Neural cell (in vitro differentiated cells): ENCODE measurements at regions not wholly inside any gene's neighbourhood (a gene's known extent, or its start where the extent isn't known, plus 50 kb on each side); places are given as distances from the start of the nearest gene placed in this dataset.

Source experiments
- H2AFZ ChIP-seq: fragments of 200-600, 300-800 bp; sonication (generic), shearing (Covaris generic); 2 replicates; pipeline ENCODE4 v1.6.0; 2014; ENCODE audit warnings: low read depth, mild to moderate bottlenecking, antibody characterized with exemption, low read length, moderate library complexity
- H3F3A ChIP-seq: fragments of 200-600 bp; shearing (Covaris generic); 2 replicates; pipeline ENCODE4 v1.6.1; 2016; ENCODE audit warnings: mild to moderate bottlenecking, moderate library complexity, mixed read lengths, antibody characterized with exemption, low read length; ENCODE audit not compliant: insufficient read depth, poor library complexity, severe bottlenecking
- H3K27ac ChIP-seq: fragments of 200-600, 300-800 bp; sonication (generic), shearing (Covaris generic); 2 replicates; pipeline ENCODE4 v1.5.1; 2014; ENCODE audit warnings: mild to moderate bottlenecking, low read length, moderate library complexity
- H3K27me3 ChIP-seq: fragments of 300-800, 200-600 bp; sonication (generic), shearing (Covaris generic); 2 replicates; pipeline ENCODE4 v1.6.0; 2014; ENCODE audit warnings: mild to moderate bottlenecking, low read depth, low read length, moderate library complexity; ENCODE audit not compliant: insufficient read depth
- H3K36me3 ChIP-seq: fragments of 300-800, 200-600 bp; sonication (generic), shearing (Covaris generic); 2 replicates; pipeline ENCODE4 v1.5.1; 2014; ENCODE audit warnings: mild to moderate bottlenecking, antibody characterized with exemption, low read length, moderate library complexity; ENCODE audit not compliant: insufficient read depth
- H3K4me2 ChIP-seq: fragments of 300-800, 200-600 bp; sonication (generic), shearing (Covaris generic); 2 replicates; pipeline ENCODE4 v1.6.0; 2014; ENCODE audit warnings: mild to moderate bottlenecking, low read length
- H3K4me3 ChIP-seq: fragments of 300-800, 200-600 bp; sonication (generic), shearing (Covaris generic); 2 replicates; pipeline ENCODE4 v1.5.1; 2014; ENCODE audit warnings: mild to moderate bottlenecking, low read length, moderate library complexity
- H3K79me2 ChIP-seq: fragments of 200-600 bp; shearing (Covaris generic); replicated peaks from 2 replicates; pipeline ENCODE4 v1.6.0; 2014; ENCODE audit warnings: mild to moderate bottlenecking, low read length, moderate library complexity; ENCODE audit not compliant: insufficient read depth
- H3K9ac ChIP-seq: fragments of 300-800, 200-600 bp; sonication (generic), shearing (Covaris generic); 2 replicates; pipeline ENCODE4 v1.6.1; 2016; ENCODE audit warnings: mild to moderate bottlenecking, low read length, mixed read lengths
- H3K9me2 ChIP-seq: fragments of 200-600 bp; shearing (Covaris generic); 2 replicates; pipeline ENCODE4 v1.6.1; 2016; ENCODE audit warnings: mild to moderate bottlenecking, low read length, mixed read lengths; ENCODE audit not compliant: insufficient read depth
- H3K9me3 ChIP-seq: fragments of 200-600, 300-800 bp; sonication (generic), shearing (Covaris generic); 2 replicates; pipeline ENCODE4 v1.6.1; 2016; ENCODE audit warnings: mild to moderate bottlenecking, mixed run types, low read length, moderate library complexity, mixed read lengths
- H4K20me1 ChIP-seq: fragments of 200-600 bp; shearing (Covaris generic); 2 replicates; pipeline ENCODE4 v1.6.1; 2016; ENCODE audit warnings: mild to moderate bottlenecking, mixed run types; ENCODE audit not compliant: insufficient read depth
- CTCF ChIP-seq: fragments of 450-650 bp; IDR thresholded peaks from 2 replicates; pipeline ENCODE4 v1.5.1; 2014; ENCODE audit warnings: antibody characterized with exemption, mild to moderate bottlenecking, moderate library complexity; ENCODE audit not compliant: poor library complexity, severe bottlenecking
- EP300 ChIP-seq: fragments of 450-650 bp; conservative IDR thresholded peaks from 2 replicates; pipeline ENCODE4 v1.6.1; 2014; ENCODE audit warnings: antibody characterized with exemption, mild to moderate bottlenecking, moderate library complexity; ENCODE audit not compliant: poor library complexity, severe bottlenecking
- EZH2 ChIP-seq: fragments of 200-600, 300-800 bp; shearing (Covaris generic), sonication (generic); IDR thresholded peaks from 2 replicates; pipeline ENCODE4 v1.6.1; 2014; ENCODE audit warnings: antibody characterized with exemption, low read length, borderline replicate concordance, mild to moderate bottlenecking; ENCODE audit not compliant: insufficient read depth, poor library complexity, severe bottlenecking
- MXI1 ChIP-seq: fragments of 450-650 bp; conservative IDR thresholded peaks from 2 replicates; pipeline ENCODE4 v1.6.1; 2014; ENCODE audit warnings: antibody characterized with exemption, mild to moderate bottlenecking; ENCODE audit not compliant: poor library complexity, severe bottlenecking
- POLR2AphosphoS5 ChIP-seq: IDR thresholded peaks from 2 replicates; pipeline ENCODE4 v1.6.1; 2012
- RAD21 ChIP-seq: fragments of 450-650 bp; conservative IDR thresholded peaks from 2 replicates; pipeline ENCODE4 v1.6.1; 2014; ENCODE audit warnings: antibody characterized with exemption, mild to moderate bottlenecking, moderate library complexity
- REST ChIP-seq: IDR thresholded peaks from 2 replicates; pipeline ENCODE4 v1.6.1; 2012; ENCODE audit warnings: borderline replicate concordance
- SMC3 ChIP-seq: fragments of 450-650 bp; conservative IDR thresholded peaks from 2 replicates; pipeline ENCODE4 v1.6.1; 2014; ENCODE audit warnings: antibody characterized with exemption, mild to moderate bottlenecking, moderate library complexity; ENCODE audit not compliant: poor library complexity
- TAF1 ChIP-seq: IDR thresholded peaks from 2 replicates; pipeline ENCODE4 v1.6.1; 2012; ENCODE audit warnings: low read depth

GRCh38 chrY:7941856-7942255 is 1030.3 kb upstream of the AMELY start:
- no peaks in the 10 kb centered on the region for H3K9me2 ChIP-seq
- no peaks in the 10 kb centered on the region for H3K36me3 ChIP-seq
- H3K9ac ChIP-seq = no peak overlapping the region
- no peaks in the 10 kb centered on the region for H3K79me2 ChIP-seq
- no peaks in the 10 kb centered on the region for H3K9me3 ChIP-seq
- no peak overlapping the region for H2AFZ ChIP-seq
- no peak overlapping the region for H3K27ac ChIP-seq
- no peak overlapping the region for H3K4me2 ChIP-seq
- H3K27me3 ChIP-seq = no peaks in the 10 kb centered on the region
- no peak overlapping the region for H3K4me3 ChIP-seq
- TF ChIP-seq CTCF (no peak), EZH2 (no peak), POLR2AphosphoS5 (no peak)
- H3F3A ChIP-seq = no peaks in the 10 kb centered on the region
- H4K20me1 ChIP-seq = no peaks in the 10 kb centered on the region

GRCh38 chrY:7938982-7939718 is 1027.6 kb upstream of the AMELY start:
- H3K9me3 ChIP-seq = no peaks in the 10 kb centered on the region
- no peaks in the 10 kb centered on the region for H3K79me2 ChIP-seq
- no peak overlapping the region for H3K9ac ChIP-seq
- no peak overlapping the region for H3K4me2 ChIP-seq
- no peaks in the 10 kb centered on the region for H3K27me3 ChIP-seq
- no peak overlapping the region for H2AFZ ChIP-seq
- no peak overlapping the region for H3K27ac ChIP-seq
- no peaks in the 10 kb centered on the region for H3K9me2 ChIP-seq
- H3K4me3 ChIP-seq = no peak overlapping the region
- no peaks in the 10 kb centered on the region for H3K36me3 ChIP-seq
- no peaks in the 10 kb centered on the region for H3F3A ChIP-seq
- no peak for TF ChIP-seq RAD21
- TF ChIP-seq EZH2 = no peak
- TF ChIP-seq MXI1 = no peak
- no peak for TF ChIP-seq REST
- no peaks in the 10 kb centered on the region for H4K20me1 ChIP-seq

DNA sequence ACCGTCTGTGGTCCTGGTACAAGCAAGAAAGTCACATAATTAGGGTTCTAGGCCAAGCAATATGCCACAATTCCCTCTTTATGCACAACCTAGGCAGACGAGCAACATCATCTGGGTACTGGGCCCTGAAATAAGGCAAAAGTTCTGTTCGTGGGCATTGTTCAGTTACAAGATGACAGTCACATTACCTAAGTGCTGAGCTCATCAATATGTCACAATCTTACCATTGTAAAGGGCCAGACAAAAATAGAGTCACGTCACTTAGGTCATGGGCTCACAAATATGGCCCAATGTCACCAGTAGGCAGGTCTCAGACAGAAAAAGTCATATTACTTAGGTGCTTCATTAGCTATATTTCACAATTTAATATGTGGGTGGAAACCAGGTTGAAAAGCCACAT is 1025.3 kb upstream of the AMELY start:
- H3K79me2 ChIP-seq = no peaks in the 10 kb centered on the region
- no peaks in the 10 kb centered on the region for H3K36me3 ChIP-seq
- TF ChIP-seq EP300 = no peak
- TF ChIP-seq SMC3 = no peak
- TF ChIP-seq EZH2 = no peak
- TF ChIP-seq RAD21 = no peak
- TF ChIP-seq REST = no peak
- TF ChIP-seq MXI1 = no peak
- TF ChIP-seq POLR2AphosphoS5 = no peak
- TF ChIP-seq CTCF = no peak
- TF ChIP-seq TAF1 = no peak
- H4K20me1 ChIP-seq = no peaks in the 10 kb centered on the region
- H3F3A ChIP-seq = no peaks in the 10 kb centered on the region
- no peak overlapping the region for H3K9ac ChIP-seq
- no peak overlapping the region for H3K4me3 ChIP-seq
- no peak overlapping the region for H3K27ac ChIP-seq
- H3K27me3 ChIP-seq = no peaks in the 10 kb centered on the region
- no peaks in the 10 kb centered on the region for H3K9me3 ChIP-seq
- no peak overlapping the region for H3K4me2 ChIP-seq
- H2AFZ ChIP-seq = no peak overlapping the region
- H3K9me2 ChIP-seq = no peaks in the 10 kb centered on the region
